ENCODE measurements at regions not wholly inside any gene's neighbourhood (a gene's known extent, or its start where the extent isn't known, plus 50 kb on each side); places are given as distances from the start of the nearest gene placed in this dataset.

- TF ChIP-seq CTCF (IDR thresholded peaks at IDR 0.05; ENCODE audit: poor library complexity) (no peak), EZH2phosphoT487 (IDR thresholded peaks at IDR 0.05; ENCODE audit: low read depth, severe bottlenecking, unreplicated experiment) (no peak)
Observed at GRCh38 chr2:217063238-217063755, 203.4 kb upstream of the TNP1 start.
